H9 (cell line): ENCODE measurements at regions not wholly inside any gene's neighbourhood (a gene's known extent, or its start where the extent isn't known, plus 50 kb on each side); places are given as distances from the start of the nearest gene placed in this dataset.

Source experiments
- DNase-seq: peaks from one replicate; pipeline ENCODE4 v3.0.0-alpha.2; 2017
- H2AFZ ChIP-seq: one replicate; pipeline ENCODE4 v1.6.1; 2013; ENCODE audit warnings: mild to moderate bottlenecking, low read length, control low read depth, moderate library complexity
- H2AK5ac ChIP-seq: 2 replicates; pipeline ENCODE4 v1.6.1; 2013; ENCODE audit warnings: low read length, control low read depth, mixed read lengths; ENCODE audit not compliant: insufficient read length
- H2BK120ac ChIP-seq: one replicate; pipeline ENCODE4 v1.6.1; 2013; ENCODE audit warnings: low read depth, mild to moderate bottlenecking, low read length, control low read depth, inconsistent platforms; ENCODE audit not compliant: poor library complexity, severe bottlenecking
- H2BK12ac ChIP-seq: 2 replicates; pipeline ENCODE4 v1.6.1; 2013; ENCODE audit warnings: low read length, control low read depth, mixed read lengths, low read depth; ENCODE audit not compliant: insufficient read length
- H2BK15ac ChIP-seq: 2 replicates; pipeline ENCODE4 v1.6.1; 2013; ENCODE audit warnings: low read depth, low read length, control low read depth
- H2BK20ac ChIP-seq: one replicate; pipeline ENCODE4 v1.6.1; 2013; ENCODE audit warnings: low read depth, mild to moderate bottlenecking, low read length, control low read depth, inconsistent platforms; ENCODE audit not compliant: poor library complexity, severe bottlenecking
- H2BK5ac ChIP-seq: 2 replicates; pipeline ENCODE4 v1.6.1; 2013; ENCODE audit warnings: low read length, control low read depth, mixed read lengths; ENCODE audit not compliant: insufficient read length
- H3K14ac ChIP-seq: 2 replicates; pipeline ENCODE4 v1.6.1; 2013; ENCODE audit warnings: low read length, control low read depth; ENCODE audit not compliant: insufficient read depth
- H3K18ac ChIP-seq: 2 replicates; pipeline ENCODE4 v1.6.1; 2013; ENCODE audit warnings: low read depth, mild to moderate bottlenecking, mixed read lengths, low read length, control low read depth; ENCODE audit not compliant: insufficient read length
- H3K23ac ChIP-seq: 2 replicates; pipeline ENCODE4 v1.6.1; 2013; ENCODE audit warnings: low read length, control low read depth, mixed read lengths, low read depth; ENCODE audit not compliant: insufficient read length
- H3K23me2 ChIP-seq: 2 replicates; pipeline ENCODE4 v1.6.1; 2013; ENCODE audit warnings: low read depth, mild to moderate bottlenecking, mixed read lengths, low read length, control low read depth; ENCODE audit not compliant: insufficient read length, poor library complexity, severe bottlenecking
- H3K27ac ChIP-seq: 2 replicates; pipeline ENCODE4 v1.5.1; 2013; ENCODE audit warnings: low read length, control low read depth, mixed read lengths, low read depth; ENCODE audit not compliant: insufficient read length
- H3K27me3 ChIP-seq: 2 replicates; pipeline ENCODE4 v1.6.1; 2013; ENCODE audit warnings: low read length, control low read depth, inconsistent platforms; ENCODE audit not compliant: insufficient read depth
- H3K4ac ChIP-seq: 2 replicates; pipeline ENCODE4 v1.6.1; 2013; ENCODE audit warnings: low read depth, mild to moderate bottlenecking, control low read depth, inconsistent platforms, low read length, moderate library complexity
- H3K4me1 ChIP-seq: 2 replicates; pipeline ENCODE4 v1.6.1; 2013; ENCODE audit warnings: low read length, control low read depth, inconsistent platforms; ENCODE audit not compliant: insufficient read depth
- H3K4me2 ChIP-seq: 2 replicates; pipeline ENCODE4 v1.6.1; 2013; ENCODE audit warnings: low read length, control low read depth, mixed read lengths; ENCODE audit not compliant: insufficient read length, insufficient read depth
- H3K56ac ChIP-seq: 2 replicates; pipeline ENCODE4 v1.6.1; 2013; ENCODE audit warnings: low read depth, mild to moderate bottlenecking, mixed read lengths, low read length, control low read depth; ENCODE audit not compliant: insufficient read length
- H3K79me1 ChIP-seq: 2 replicates; pipeline ENCODE4 v1.6.1; 2013; ENCODE audit warnings: low read depth, mild to moderate bottlenecking, moderate library complexity, low read length, control low read depth, inconsistent platforms; ENCODE audit not compliant: insufficient read depth, poor library complexity, severe bottlenecking
- H3K79me2 ChIP-seq: 2 replicates; pipeline ENCODE4 v1.6.1; 2013; ENCODE audit warnings: low read length, control low read depth, inconsistent platforms; ENCODE audit not compliant: insufficient read depth
- H3K9ac ChIP-seq: 2 replicates; pipeline ENCODE4 v1.6.1; 2013; ENCODE audit warnings: low read length, control low read depth, mixed read lengths; ENCODE audit not compliant: insufficient read length; ENCODE audit errors: extremely low read depth
- H3K9me3 ChIP-seq: one replicate; pipeline ENCODE4 v1.6.1; 2013; ENCODE audit warnings: low read depth, low read length, inconsistent platforms; ENCODE audit not compliant: control insufficient read depth
- H3T11ph ChIP-seq: one replicate; pipeline ENCODE4 v1.6.1; 2013; ENCODE audit warnings: mild to moderate bottlenecking, low read length, control low read depth, inconsistent platforms
- H4K20me1 ChIP-seq: one replicate; pipeline ENCODE4 v1.6.1; 2013; ENCODE audit not compliant: control insufficient read depth, insufficient read length, insufficient read depth
- H4K5ac ChIP-seq: 2 replicates; pipeline ENCODE4 v1.6.1; 2013; ENCODE audit warnings: low read depth, mild to moderate bottlenecking, mixed read lengths, low read length, control low read depth; ENCODE audit not compliant: insufficient read length
- H4K8ac ChIP-seq: replicated peaks from 2 replicates; pipeline ENCODE4 v1.6.1; 2013; ENCODE audit warnings: low read length, control low read depth, mixed read lengths, low read depth; ENCODE audit not compliant: insufficient read length
- H4K91ac ChIP-seq: 2 replicates; pipeline ENCODE4 v1.6.1; 2013; ENCODE audit warnings: low read depth, mild to moderate bottlenecking, moderate library complexity, mixed read lengths, low read length, control low read depth; ENCODE audit not compliant: insufficient read length
- H3K27ac Mint-ChIP-seq, 3 experiments: 2 replicates in 2 of 3; 3 replicates in 1 of 3; pipeline ENCODE4 v1.8.0; 2020 to 2021; ENCODE audit warnings: mixed read lengths in 3 of 3, mild to moderate bottlenecking in 1 of 3, moderate library complexity in 1 of 3
- H3K27me3 Mint-ChIP-seq: 2 replicates; pipeline ENCODE4 v1.8.0; 2021; ENCODE audit warnings: low read depth, mild to moderate bottlenecking, moderate library complexity, mixed read lengths
- H3K36me3 Mint-ChIP-seq, 3 experiments: 2 replicates in 2 of 3; 3 replicates in 1 of 3; pipeline ENCODE4 v1.8.0; 2020 to 2021; ENCODE audit warnings: low read depth in 3 of 3, mixed read lengths in 3 of 3; ENCODE audit not compliant: insufficient read depth in 1 of 3
- H3K4me1 Mint-ChIP-seq, 2 experiments: 2 replicates each; pipeline ENCODE4 v1.8.0; 2020; ENCODE audit warnings: mixed read lengths in 2 of 2
- H3K4me3 Mint-ChIP-seq, 2 experiments: 2 replicates in 1 of 2; 3 replicates in 1 of 2; pipeline ENCODE4 v1.8.0; 2020 to 2021; ENCODE audit warnings: mild to moderate bottlenecking in 2 of 2, mixed read lengths in 2 of 2, moderate library complexity in 1 of 2
- H3K9me3 Mint-ChIP-seq, 2 experiments: 2 replicates in 1 of 2; 3 replicates in 1 of 2; pipeline ENCODE4 v1.8.0; 2020; ENCODE audit warnings: mild to moderate bottlenecking in 2 of 2, mixed read lengths in 2 of 2, moderate library complexity in 1 of 2
- CTCF ChIP-seq: fragments of 200-600 bp; sonication (generic); conservative IDR thresholded peaks from 3 replicates; pipeline ENCODE4 v1.8.0; 2021; ENCODE audit warnings: antibody characterized with exemption, mild to moderate bottlenecking

GRCh38 chr1:216794586-216794985 is 71.4 kb upstream of the ESRRG start:
- Mint-ChIP-seq H3K27ac (no peak overlapping the region), H3K4me1 (0 out of 4 replicates have a peak, but pooled peaks cover 0 to 2% of the 10 kb centered on the region in 2 experiments)

More at GRCh38 chr1:216794586-216794985, 71.4 kb upstream of the ESRRG start:
- TF ChIP-seq CTCF, result no peak
- Histone ChIP-seq H4K8ac (no peak overlapping the region), H2BK12ac (no peak overlapping the region), H3K23me2 (no peaks in the 10 kb centered on the region), H3T11ph (no peak overlapping the region), H3K4me2 (no peak overlapping the region), H4K5ac (no peak overlapping the region), H3K14ac (no peak overlapping the region), H2BK5ac (no peak overlapping the region), H2AK5ac (no peak overlapping the region), H3K23ac (no peak overlapping the region), H4K91ac (no peak overlapping the region), H3K9me3 (no peaks in the 10 kb centered on the region), H4K20me1 (no peaks in the 10 kb centered on the region), H2BK15ac (no peak overlapping the region), H3K9ac (no peak overlapping the region), H3K56ac (no peak overlapping the region), H3K4ac (no peak overlapping the region), H3K4me1 (no peaks in the 10 kb centered on the region), H2BK20ac (no peak overlapping the region), H3K18ac (no peak overlapping the region), H2AFZ (no peak overlapping the region), H3K27me3 (no peaks in the 10 kb centered on the region), H3K27ac (no peak overlapping the region), H2BK120ac (no peak overlapping the region), H3K79me1 (no peaks in the 10 kb centered on the region), H3K79me2 (no peaks in the 10 kb centered on the region)
- H3K4me3 Mint-ChIP-seq, result no peak overlapping the region
- no peaks in the 10 kb centered on the region for H3K36me3 Mint-ChIP-seq
- no peaks in the 10 kb centered on the region for H3K27me3 Mint-ChIP-seq
- DNase-seq, result no peak
- no peaks in the 10 kb centered on the region for H3K9me3 Mint-ChIP-seq
